ENCODE measurements at regions not wholly inside any gene's neighbourhood (a gene's known extent, or its start where the extent isn't known, plus 50 kb on each side); places are given as distances from the start of the nearest gene placed in this dataset.
"Not testable (repeated sequence)": the region's sequence is repeated elsewhere in the genome, so short reads cannot be mapped to it uniquely, and the experiment has no call there.

DNA sequence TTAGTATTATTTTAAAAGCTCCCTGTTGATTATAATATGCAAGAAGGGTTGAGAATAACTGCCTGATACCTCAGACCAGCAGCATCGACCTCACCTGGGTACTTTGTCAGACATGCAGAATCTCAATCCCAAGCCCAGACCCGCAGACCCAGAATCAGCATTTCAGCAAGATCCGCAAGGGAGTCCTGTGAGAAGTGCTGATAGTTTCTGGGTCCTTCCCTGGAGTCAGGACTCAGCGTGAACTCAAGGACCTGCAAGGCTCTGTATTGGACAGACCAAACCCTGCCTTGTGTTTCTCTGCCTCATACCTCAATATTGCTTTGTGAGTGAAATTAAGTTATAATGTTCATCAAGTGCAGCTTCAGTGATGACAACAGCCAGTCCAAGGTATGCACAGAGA, 149.5 kb upstream of the NPY start:
- no peak for DNase-seq (ENCODE audit: low read depth in 2 of 2)

DNA sequence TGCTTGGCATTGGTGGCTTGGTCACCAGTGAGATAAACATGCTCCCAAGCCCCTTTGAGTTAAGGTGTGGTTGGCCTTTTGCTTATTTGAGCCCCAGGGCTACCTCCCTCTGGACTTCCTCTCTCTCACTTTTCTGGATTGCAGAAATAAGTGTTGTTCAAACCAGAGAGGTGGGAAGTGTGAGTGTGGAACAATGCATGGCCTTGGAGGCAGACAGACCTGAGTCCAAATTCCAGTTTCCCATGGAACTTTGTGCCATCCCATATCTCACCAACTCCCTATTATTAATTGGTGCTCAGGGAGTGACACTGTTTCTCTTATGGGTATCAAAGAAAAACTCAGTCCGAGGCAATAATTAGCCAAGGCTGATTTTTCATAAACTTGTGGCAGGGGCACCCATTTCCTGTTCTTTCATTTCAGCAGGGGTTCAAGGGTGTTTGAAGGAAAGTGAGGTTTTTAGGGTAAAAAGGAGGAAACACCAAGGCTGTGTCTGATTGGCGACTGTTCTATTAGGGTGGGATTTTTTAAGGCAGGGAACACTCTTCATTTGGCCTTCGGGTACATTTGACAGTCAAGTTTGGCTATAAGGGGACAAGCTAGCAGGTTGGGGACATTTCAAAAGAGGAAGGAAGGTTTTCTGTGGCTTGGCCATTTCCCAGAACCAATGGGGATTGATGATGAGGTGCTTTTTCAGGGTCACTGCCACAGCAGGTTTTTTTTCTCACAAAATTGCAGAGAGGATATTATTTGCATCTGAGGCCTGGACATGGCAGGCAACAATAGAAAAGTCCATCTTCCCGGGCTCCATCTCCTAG, 148.8 kb upstream of the NPY start:
- no peak for DNase-seq (ENCODE audit: low read depth in 2 of 2)

DNA sequence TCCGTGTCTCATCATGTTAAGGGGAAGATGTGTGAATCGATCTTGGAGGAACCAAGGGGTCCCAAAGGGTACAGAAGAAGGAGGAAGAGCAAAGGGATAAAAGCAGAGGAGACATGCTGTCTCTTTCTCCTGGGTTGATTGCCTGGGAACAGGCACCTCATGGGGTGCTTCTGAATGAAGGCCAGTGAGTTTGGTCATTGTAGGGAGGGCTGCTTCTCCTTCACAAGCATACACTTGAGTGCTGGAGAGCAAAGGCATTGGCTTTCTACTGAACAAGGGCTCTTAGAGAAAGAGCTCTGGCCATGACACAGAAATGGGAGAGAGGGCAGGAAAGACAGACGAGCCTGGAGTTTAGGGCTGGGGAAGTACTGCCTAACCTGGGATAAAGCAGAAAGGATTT, 146.7 kb upstream of the NPY start:
- DNase-seq (ENCODE audit: low read depth in 2 of 2): no peak

DNA sequence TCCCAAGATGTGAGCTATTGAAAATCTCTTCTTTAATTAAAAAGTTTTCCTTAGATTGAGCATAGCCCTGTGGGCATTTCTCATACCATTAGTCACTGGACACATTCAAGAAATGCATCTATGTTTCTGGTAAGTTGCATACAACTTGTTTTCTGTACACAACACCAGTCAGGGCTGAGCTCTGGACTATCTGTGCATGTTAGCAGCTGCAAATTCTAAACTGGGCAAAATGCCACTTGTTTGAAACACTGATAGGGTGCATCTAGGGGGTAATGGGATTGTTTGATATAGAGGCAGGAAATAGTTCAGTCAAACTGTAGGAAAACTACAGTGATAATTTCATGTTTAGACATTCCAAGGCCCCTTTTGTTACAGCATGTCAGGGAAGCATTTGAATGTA, 145.6 kb upstream of the NPY start:
- no peak for DNase-seq (ENCODE audit: low read depth in 2 of 2)

DNA sequence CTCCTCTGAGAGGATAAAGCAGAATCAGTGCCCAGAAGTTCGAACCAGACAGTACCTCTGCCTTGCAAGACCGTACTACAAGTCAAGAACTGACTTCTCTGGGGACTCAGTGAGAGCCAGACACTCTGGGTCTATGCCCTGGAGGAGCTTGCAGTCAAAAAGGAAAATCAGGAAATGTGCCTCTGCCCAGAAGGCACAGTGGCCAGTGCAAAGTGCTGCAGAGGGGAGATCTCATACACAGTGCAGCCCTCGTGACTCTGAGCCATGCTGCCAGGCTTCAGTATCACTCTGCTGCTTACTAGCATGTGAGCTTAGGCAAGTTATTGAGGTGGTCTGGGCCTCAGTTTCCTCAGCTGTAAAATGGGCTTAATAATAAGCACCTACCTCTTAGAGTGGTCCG, 144.0 kb upstream of the NPY start:
- DNase-seq (ENCODE audit: low read depth in 2 of 2): no peak

DNA sequence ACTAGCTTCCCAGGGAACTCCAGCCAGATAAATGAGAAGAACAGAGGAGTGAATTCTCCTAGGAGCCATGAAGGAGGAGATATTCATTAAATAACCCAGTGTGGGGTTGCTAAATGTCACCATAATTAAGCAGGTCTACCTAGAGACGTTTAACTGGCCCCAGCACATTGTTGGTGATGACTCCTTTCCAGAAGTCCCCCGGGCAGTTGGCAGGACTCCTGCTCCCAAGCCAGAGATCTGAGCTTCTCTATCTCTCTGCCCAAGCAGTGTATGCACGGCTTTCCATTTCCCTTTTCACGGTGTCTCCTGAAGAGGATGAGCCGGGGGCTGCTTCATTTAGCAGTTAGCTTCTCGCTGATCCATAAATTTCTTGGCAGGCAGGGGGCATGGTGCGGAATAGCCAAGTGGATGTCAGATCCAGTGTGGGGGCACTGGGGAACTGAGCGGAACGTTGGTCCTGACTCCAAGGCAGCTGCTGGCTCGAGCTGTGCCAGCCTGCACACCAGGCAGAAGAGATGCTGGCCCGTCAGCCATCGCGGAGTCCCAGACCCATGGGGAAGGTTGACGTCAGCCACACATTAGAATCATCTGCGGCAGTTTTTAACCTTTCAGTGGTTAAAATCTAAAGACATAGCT, 142.0 kb upstream of the NPY start:
- no peak for DNase-seq (ENCODE audit: low read depth in 2 of 2)

DNA sequence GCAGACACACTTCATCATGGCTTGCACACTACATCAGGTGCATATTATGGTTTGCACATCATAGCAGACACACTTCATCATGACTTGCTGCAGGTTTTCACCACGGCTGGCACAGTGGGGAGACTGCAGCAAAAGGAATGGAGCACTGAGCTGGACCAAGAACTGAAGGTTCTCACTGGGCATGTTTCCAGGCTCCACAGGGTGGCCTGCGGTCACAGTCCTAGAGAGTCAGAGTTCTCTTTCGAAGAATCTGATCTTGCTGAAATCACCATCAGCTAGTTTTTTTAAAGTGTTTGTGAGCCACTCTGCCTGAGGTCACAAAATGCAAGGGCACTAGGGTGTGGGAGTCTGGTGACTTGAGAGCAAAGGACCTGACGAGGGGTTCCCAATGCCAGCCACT, 140.4 kb upstream of the NPY start:
- DNase-seq (ENCODE audit: low read depth in 2 of 2): no peak

DNA sequence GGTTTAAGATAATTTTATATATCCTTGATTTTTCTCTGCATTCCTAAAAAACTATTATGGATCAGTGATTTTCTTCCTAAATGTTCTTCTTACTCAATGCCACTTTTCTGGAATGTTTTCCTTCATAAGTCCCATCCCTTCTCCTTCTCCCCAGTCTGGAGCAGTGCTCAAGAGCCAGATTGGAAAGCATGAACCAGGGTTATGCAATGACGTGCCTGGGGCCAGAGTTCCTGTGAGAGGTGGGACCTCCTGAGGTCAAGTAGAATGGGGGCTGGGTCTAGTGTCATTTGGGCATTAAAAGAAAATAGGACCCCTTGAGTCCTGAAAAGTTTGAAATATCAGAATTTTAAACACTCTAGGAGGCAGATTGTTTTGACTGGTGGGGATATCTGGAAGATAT, 132.0 kb upstream of the NPY start:
- no peak for DNase-seq (ENCODE audit: low read depth in 2 of 2)

DNA sequence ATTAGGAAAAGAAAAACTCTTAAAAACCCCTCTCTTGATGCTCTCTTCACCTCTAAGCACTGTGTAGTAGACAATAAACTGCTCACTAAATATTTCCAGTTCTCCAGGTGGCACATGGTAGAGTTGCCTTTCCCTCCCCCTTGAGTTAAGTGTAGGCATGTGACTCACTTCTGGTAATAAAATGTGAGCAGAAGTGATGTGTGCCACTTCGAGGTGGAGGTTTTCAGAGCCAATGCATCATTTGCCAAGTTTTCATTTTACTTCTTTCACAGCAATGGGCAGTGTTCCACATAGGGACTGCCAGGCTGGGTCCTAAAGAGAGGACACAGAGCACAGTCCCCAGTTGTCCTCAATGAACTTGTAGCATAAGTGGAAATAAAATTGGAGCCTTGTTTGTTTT, 131.6 kb upstream of the NPY start:
- DNase-seq (ENCODE audit: low read depth in 2 of 2): no peak

DNA sequence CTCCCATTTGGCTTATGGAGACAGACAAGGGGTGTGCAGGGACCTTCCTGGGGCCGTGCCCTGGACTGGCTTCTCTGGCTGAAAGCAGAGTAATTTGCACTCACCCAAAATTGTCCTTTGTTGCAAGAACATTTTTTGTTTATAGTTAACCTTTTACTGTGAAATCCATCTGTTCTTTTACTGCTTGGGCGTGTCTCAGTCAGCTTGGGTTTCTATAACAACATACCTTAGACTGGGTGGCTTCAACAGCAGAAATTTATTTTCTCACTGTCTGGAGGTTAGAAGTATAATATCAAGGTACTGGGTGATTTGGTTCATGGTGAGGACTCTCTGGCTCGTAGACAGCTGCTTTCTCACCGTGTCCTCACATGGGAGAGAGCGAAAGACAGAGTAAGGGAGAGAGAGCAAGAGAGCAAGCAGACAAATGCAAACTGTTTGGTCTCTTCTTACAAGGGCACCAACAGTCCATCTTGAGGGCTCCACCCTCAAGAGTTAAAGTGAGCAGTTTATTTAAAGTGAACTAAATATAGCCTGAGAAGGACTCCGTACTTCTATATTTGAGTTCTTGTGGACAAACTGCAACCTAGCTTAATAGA, 131.0 kb upstream of the NPY start:
- DNase-seq (ENCODE audit: low read depth in 2 of 2): no peak

DNA sequence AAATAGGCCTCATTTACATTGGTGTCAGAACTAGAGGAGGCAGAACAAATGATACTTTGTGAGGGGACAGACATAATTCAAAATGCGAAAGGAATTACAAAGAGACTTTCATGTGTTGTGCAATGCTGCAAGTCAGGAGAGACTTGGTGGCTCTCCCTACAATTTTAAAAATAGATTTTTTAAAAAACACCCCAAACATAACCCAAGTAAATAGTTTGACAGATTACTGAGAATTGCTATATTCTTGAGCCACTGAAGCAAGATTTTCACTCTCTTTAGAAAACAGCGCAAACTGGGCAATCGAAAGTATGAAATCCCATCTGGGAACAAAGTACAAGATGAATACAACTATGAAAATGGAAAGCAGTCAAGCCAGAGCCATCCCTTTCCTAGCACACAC, 126.3 kb upstream of the NPY start:
- DNase-seq (ENCODE audit: low read depth in 2 of 2): no peak

DNA sequence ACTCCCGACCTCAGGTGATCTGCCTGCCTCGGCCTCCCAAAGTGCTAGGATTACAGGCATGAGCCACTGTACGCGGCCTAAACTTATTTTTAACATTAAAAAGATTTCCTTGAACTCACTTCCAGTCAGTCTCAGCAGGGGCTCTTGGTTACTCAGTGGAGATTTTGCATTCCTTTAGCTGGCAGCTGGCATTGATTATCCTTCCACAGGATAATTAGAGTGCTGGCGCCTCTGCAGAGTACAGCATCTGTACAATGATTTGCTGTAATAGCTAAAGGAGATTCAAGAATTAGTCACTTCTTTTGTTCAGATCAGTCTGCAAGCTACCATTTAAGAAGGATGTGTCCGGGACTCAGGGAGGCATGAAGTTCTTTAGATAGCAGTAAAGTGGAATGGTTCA, 125.0 kb upstream of the NPY start:
- DNase-seq (ENCODE audit: low read depth in 2 of 2): no peak

DNA sequence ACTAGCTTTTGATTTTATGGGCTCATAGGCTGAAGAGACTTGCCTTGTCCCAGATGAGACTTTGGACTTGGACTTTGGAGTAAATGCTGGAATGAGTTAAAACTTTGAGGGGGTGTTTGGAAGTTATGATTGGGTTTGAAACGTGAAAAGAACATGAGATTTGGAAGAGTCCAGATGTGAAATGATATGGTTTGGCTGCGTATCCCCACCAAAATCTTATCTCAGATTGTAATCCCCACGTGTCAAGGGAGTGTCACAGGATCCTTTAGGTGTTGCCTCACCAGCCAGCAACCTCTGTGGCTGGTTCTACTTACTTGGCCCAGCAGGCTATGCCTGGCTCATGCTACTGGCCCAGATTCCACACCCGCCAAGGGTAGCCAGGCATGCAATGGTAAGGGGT, 119.6 kb upstream of the NPY start:
- DNase-seq (ENCODE audit: low read depth in 2 of 2): no peak

DNA sequence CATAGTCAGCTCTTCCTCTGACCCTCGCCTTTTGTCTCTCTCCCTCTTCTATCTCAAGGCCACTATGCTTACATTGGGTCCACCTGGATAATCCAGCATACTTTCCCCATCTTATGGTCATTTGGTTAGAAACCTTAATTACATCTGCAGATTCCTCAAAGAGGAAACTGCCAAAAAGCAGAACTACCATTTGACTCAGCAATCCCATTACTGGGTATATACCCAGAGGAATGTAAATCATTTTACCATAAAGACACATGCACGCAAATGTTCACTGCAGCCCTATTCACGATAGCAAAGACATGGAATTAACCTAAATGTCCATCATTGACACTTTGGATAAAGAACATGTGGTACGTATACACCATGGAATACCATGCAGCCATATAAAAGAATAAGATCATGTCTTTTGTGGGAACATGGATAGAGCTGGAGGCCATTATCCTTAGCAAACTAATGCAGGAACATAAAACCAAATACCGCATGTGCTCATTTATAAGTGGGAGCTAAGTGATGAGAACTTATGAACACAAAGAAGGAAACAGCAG, 114.8 kb upstream of the NPY start:
- DNase-seq (ENCODE audit: low read depth in 2 of 2): no peak

DNA sequence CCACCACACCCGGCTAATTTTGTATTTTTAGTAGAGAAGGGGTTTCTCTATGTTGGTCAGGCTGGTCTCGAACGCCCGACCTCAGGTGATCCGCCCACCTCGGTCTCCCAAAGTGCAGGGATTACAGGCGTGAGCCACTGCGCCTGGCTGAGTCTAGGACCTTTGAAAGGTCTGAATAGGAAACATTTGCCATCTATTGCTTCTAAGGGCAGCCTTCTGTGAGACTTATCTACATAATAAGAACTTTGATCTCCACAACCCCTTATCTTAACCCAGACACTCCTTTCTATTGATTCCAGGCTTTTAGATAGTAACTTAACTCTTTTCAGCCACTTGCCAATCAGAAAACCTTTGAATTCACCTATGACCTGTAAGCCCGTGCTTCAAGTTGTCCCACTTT, 112.0 kb upstream of the NPY start:
- DNase-seq (ENCODE audit: low read depth in 2 of 2): not testable (repeated sequence)

DNA sequence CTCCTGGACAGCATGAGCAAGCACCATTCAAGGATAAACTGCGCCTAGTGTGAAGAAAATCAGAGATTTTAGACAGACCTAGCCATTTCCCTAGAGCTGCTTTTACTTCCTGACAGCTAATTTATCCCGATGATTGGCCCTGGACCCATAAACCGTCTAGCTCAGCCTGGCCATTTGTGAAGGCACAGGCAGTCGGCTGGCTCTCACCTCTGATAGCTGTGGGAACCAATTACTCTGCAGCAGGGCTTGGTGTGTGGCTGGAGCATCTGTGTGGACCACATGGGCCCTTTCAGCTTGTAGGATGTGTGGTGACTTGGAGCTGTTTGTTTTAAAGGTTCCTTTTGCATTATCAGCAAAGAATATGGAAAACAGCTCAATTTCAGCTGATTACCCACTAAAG, 111.1 kb upstream of the NPY start:
- DNase-seq (ENCODE audit: low read depth in 2 of 2): no peak

DNA sequence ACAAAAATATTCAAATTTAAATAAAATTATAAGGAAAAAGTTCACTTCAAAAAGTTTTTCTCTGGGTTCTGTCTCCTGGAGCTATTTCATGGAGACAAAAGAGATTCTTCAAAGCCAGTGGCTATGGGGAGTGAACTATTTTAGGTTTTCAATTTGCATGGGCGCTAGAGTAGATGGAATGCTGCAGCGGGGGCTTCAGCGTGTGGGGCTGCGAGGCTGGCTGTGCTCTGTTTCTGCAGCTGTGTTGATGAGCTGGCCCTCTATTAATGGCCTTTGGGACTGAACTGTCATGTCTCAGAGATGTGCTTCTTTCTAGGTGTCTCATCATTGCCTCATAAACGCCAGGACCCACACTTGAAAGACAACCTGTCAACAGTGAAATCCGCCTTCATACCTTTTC, 108.4 kb upstream of the NPY start:
- no peak for DNase-seq (ENCODE audit: low read depth in 2 of 2)

DNA sequence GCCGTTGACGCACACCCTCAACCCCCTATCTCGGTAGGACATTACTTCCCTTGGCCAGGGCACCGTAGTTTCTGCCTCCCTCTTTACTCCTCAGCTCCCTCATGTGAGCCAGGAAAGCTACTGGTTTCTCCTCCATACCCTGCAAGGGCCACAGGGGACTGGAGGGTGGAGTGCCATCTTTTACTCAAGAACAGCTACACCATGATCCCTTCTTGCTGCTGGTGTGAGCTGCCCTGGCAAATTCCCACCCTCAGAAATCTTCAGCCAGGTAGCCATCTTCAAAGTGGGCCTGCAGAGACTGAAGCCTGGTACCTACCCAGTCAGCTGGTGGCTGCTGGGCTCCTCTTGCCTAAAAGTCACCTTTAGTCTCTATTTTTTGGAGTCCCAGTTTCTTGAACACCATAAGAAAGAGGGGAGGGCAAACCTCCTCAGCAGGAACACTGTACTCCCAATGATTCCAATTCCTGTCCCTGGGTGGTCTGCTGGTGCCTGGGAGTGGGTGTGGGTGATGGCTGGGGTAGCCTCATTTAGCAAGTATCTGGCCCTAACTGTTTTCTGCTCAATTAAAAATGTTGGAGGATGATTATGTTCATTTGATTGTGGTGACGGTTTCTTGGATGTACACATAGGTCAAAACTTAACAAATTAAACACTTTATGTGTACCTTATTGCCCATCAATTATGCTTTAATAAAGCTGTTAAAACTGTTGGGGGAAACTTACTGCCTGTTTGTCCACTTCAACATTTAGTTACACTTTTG, 105.0 kb upstream of the NPY start:
- DNase-seq (ENCODE audit: low read depth in 2 of 2): no peak

DNA sequence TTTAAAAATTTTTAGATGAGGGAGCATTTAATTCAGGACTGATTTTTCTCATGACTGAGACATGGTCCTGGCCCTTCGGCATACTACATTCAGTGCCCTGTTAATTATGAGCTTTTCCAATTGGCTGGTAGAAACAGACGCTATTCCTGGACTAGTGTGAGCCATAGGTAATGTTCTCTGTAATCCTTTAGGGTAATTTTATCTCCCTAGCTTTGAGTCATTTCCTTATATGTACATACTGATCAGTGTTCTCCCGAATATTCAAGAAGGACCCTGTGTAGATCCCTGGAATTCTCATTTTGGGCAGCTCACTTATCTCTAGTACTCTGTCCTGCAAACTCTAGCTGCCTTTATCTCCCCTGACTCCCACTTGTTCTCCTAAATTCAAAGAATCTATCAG, 92.6 kb upstream of the NPY start:
- no peak for DNase-seq (ENCODE audit: low read depth in 2 of 2)

DNA sequence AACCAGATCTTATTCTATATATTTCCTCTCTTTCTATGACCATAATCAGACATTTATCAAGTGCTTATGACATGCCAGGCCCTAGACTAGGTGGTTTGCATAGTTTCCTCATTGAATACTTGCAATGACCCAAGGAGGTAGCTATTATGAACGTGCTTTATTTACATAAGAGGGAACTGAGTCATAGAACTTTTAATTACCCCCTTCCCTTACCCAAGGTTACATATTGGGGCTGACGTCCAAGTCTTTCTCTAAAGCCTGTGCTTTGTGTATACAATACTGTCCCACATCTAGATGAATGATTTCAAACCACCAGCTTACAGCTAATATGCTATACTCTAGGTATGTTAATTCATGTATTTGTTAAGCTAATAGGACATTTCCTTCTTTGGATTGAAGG, 91.9 kb upstream of the NPY start:
- no peak for DNase-seq (ENCODE audit: low read depth in 2 of 2)

DNA sequence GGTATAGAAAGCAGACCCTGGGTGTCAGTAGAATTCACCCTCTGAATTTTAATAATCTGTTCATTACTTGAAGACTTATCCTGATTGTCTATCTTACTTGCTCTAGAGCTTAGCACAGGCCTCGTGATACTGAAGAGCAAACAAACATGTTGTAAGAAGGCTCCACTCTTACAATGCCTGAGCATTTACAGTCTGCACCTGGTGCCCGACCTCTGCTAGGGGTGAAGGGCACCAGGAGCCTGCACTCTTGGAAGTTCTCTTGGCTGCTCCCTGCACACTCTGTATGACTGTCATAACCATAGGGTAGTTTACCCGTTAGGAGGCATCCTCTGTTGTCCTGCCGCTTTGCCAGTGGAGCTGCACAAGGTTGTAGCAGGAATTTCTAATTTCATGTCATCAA, 91.3 kb upstream of the NPY start:
- no peak for DNase-seq (ENCODE audit: low read depth in 2 of 2)

DNA sequence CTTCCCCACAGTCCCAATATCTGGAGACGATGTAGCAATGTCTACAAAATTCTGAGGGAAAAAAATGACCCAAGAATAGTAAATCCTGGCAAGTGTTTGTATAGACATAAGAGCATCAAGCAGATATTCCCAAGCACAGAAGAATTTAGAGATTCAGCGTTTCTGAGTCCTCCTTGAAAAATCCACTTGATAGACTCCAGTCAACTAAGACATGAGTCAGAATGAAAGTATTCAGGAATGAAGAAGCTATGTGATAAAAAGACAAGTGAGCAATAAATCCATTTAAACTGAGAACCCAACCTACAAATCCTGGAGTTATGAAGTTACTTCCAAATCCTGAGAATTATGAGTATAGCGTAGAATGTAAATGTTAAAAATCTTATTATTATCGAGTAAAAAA, 86.1 kb upstream of the NPY start:
- no peak for DNase-seq (ENCODE audit: low read depth in 2 of 2)
